A673 (cell line): ENCODE measurements at regions not wholly inside any gene's neighbourhood (a gene's known extent, or its start where the extent isn't known, plus 50 kb on each side); places are given as distances from the start of the nearest gene placed in this dataset.

Experiments
- BruUV-seq: library from RNA; stranded (reverse); fragments of 400-500 nt; replicated peaks from 2 replicates; lab custom pipeline; 2021; lab: Mats Ljungman, UMichigan
- CTCF ChIA-PET: fragments of 300-600 bp; sonication (Branson Sonifier 250); formaldehyde crosslinking; loops from one replicate; lab custom pipeline; 2022; ENCODE audit warnings: antibody characterized with exemption; lab: Charles Lee
- POLR2A ChIA-PET: fragments of 300-600 bp; sonication (Branson Sonifier 250); formaldehyde crosslinking; loops from one replicate; lab custom pipeline; 2022; ENCODE audit warnings: antibody characterized with exemption; ENCODE audit not compliant: low non-redundant PET; lab: Charles Lee
- DNase-seq: peaks from one replicate; pipeline ENCODE4 v3.0.0-alpha.2; 2015; ENCODE audit warnings: low spot score
- H3K27ac ChIP-seq: fragments of 200-600 bp; sonication (generic); 2 replicates; pipeline ENCODE4 v1.5.1; 2016; ENCODE audit warnings: mixed run types, low read depth, mild to moderate bottlenecking, mixed read lengths, antibody characterized with exemption, low read length; ENCODE audit not compliant: poor library complexity, severe bottlenecking
- H3K27me3 ChIP-seq: fragments of 200-600 bp; sonication (generic); replicated peaks from 2 replicates; pipeline ENCODE4 v1.6.1; 2017; ENCODE audit warnings: mixed run types, low read depth, mild to moderate bottlenecking, mixed read lengths, antibody characterized with exemption, low read length; ENCODE audit not compliant: insufficient read depth, poor library complexity
- H3K36me3 ChIP-seq: fragments of 200-600 bp; sonication (generic); 2 replicates; pipeline ENCODE4 v1.6.1; 2016; ENCODE audit warnings: mixed run types, mild to moderate bottlenecking, mixed read lengths, antibody characterized with exemption, low read length; ENCODE audit not compliant: insufficient read depth, poor library complexity, severe bottlenecking
- H3K4me1 ChIP-seq: fragments of 200-600 bp; sonication (generic); 2 replicates; pipeline ENCODE4 v1.6.1; 2017; ENCODE audit warnings: mixed run types, mild to moderate bottlenecking, mixed read lengths, antibody characterized with exemption, low read length; ENCODE audit not compliant: insufficient read depth, poor library complexity, severe bottlenecking
- H3K4me3 ChIP-seq: fragments of 200-600 bp; sonication (generic); 2 replicates; pipeline ENCODE4 v1.5.1; 2016; ENCODE audit warnings: low read depth, mixed run types, mild to moderate bottlenecking, mixed read lengths, low read length; ENCODE audit not compliant: poor library complexity, severe bottlenecking
- H3K9me3 ChIP-seq: fragments of 200-600 bp; sonication (generic); 2 replicates; pipeline ENCODE4 v1.6.1; 2016; ENCODE audit warnings: mixed run types, low read depth, mild to moderate bottlenecking, mixed read lengths, antibody characterized with exemption, low read length; ENCODE audit not compliant: poor library complexity, severe bottlenecking
- EZH2 ChIP-seq: fragments of 200-600 bp; sonication (generic); IDR thresholded peaks from 2 replicates; pipeline ENCODE4 v1.6.1; 2017; ENCODE audit warnings: borderline replicate concordance, low read depth, mild to moderate bottlenecking, mixed read lengths, antibody characterized with exemption, low read length; ENCODE audit not compliant: poor library complexity, severe bottlenecking
- intact Hi-C: fragments of 100-400 bp; cut with micrococcal nuclease; formaldehyde crosslinking; loops from one replicate; pipeline ENCODE4 v1.10.0; 2022; ENCODE audit not compliant: unreplicated experiment
- TF ChIP-seq, protein P1 (sequence below): fragments of 300-800, 200-600 bp; sonication (generic); conservative IDR thresholded peaks from 2 replicates; pipeline ENCODE4 v1.5.1; 2017; ENCODE audit warnings: low read depth, mild to moderate bottlenecking, antibody characterized with exemption, low read length, moderate library complexity, mixed read lengths

DNA sequence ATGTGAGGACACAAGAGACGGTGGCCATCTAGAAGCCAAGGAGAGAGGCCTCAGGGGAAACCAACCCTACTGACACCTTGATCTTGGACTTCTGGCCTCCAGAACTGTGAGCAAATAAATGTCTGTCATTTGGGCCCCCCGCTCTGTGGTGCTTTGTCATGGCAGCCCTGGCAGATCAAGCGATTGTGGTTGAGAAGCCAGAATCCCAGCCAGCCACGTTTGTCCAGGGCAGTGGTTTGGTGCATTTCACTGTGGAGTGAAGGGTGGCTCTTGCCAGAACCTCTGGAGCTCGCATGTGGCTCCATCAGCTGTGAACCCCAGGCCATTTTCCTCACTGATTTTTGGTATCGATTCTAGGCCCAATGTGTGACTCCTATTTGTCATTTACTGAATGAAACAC, 404.9 kb downstream of the BCL11B start:
- DNase-seq, result no peak
- no peaks in the 10 kb centered on the region for H3K4me1 ChIP-seq
- intact Hi-C loops, result no loop called here
- H3K27ac ChIP-seq, result no peak overlapping the region
- H3K9me3 ChIP-seq, result no peaks in the 10 kb centered on the region
- H3K4me3 ChIP-seq, result no peak overlapping the region
- BruUV-seq, result no TSS peak
- no peaks in the 10 kb centered on the region for H3K27me3 ChIP-seq
- no peaks in the 10 kb centered on the region for H3K36me3 ChIP-seq
- POLR2A ChIA-PET, result no interaction called here
- TF ChIP-seq EZH2, result no peak
- TF ChIP-seq, protein P1, sequence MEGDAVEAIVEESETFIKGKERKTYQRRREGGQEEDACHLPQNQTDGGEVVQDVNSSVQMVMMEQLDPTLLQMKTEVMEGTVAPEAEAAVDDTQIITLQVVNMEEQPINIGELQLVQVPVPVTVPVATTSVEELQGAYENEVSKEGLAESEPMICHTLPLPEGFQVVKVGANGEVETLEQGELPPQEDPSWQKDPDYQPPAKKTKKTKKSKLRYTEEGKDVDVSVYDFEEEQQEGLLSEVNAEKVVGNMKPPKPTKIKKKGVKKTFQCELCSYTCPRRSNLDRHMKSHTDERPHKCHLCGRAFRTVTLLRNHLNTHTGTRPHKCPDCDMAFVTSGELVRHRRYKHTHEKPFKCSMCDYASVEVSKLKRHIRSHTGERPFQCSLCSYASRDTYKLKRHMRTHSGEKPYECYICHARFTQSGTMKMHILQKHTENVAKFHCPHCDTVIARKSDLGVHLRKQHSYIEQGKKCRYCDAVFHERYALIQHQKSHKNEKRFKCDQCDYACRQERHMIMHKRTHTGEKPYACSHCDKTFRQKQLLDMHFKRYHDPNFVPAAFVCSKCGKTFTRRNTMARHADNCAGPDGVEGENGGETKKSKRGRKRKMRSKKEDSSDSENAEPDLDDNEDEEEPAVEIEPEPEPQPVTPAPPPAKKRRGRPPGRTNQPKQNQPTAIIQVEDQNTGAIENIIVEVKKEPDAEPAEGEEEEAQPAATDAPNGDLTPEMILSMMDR, result no peak
- CTCF ChIA-PET, result no interaction called here

DNA sequence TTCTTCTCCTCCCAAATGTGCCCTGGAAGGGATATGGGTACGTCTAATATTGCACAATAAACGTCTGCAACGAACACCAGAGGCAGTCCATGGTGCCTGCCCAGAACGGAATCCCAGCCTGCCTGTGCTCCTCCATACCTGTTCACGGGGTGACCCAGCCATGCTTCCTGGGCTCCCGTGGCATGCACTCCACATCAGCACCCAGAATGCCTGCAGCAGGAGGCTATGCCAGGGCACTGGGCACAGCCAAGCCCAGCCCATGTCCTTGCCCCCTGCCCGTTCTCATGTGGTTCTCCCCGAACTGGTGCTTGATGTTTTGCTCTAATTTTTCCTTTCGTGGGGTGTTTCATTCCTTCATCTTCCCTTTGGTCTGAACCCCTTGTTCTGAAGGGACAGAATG, 404.3 kb downstream of the BCL11B start:
- no peaks in the 10 kb centered on the region for H3K4me1 ChIP-seq
- TF ChIP-seq, protein P1, result no peak
- TF ChIP-seq EZH2, result no peak
- H3K4me3 ChIP-seq, result no peak overlapping the region
- ChIA-PET POLR2A (no interaction called here), CTCF (no interaction called here)
- H3K9me3 ChIP-seq, result no peaks in the 10 kb centered on the region
- DNase-seq, result no peak
- no peaks in the 10 kb centered on the region for H3K36me3 ChIP-seq
- H3K27me3 ChIP-seq, result no peaks in the 10 kb centered on the region
- intact Hi-C loops, result no loop called here
- no peak overlapping the region for H3K27ac ChIP-seq
- no TSS peak for BruUV-seq

- POLR2A ChIA-PET, result no interaction called here
- Histone ChIP-seq H3K4me3 (no peak overlapping the region), H3K9me3 (no peaks in the 10 kb centered on the region), H3K27ac (no peak overlapping the region), H3K27me3 (no peaks in the 10 kb centered on the region), H3K36me3 (no peaks in the 10 kb centered on the region), H3K4me1 (no peaks in the 10 kb centered on the region)
- intact Hi-C loops, result no loop called here
- BruUV-seq, result no TSS peak
- DNase-seq, result no peak
- TF ChIP-seq EZH2, result no peak
- TF ChIP-seq, protein P1, result no peak
- CTCF ChIA-PET, result no interaction called here
Measured at GRCh38 chr14:98868866-98869265, 403.1 kb downstream of the BCL11B start.
